PC-9 (cell line): ENCODE measurements at regions not wholly inside any gene's neighbourhood (a gene's known extent, or its start where the extent isn't known, plus 50 kb on each side); places are given as distances from the start of the nearest gene placed in this dataset.

Experiments used
- CTCF ChIP-seq: fragments of 200-600 bp; sonication (generic); conservative IDR thresholded peaks from 2 replicates; pipeline ENCODE4 v1.6.1; 2017; ENCODE audit warnings: mixed run types, antibody characterized with exemption, mild to moderate bottlenecking, moderate library complexity
- EZH2 ChIP-seq: fragments of 200-600 bp; sonication (generic); IDR thresholded peaks from 2 replicates; pipeline ENCODE4 v1.8.0; 2017; ENCODE audit warnings: antibody characterized with exemption, low read depth

- TF ChIP-seq CTCF (no peak), EZH2 (no peak)
These were observed 124.1 kb downstream of the C9orf152 start for GRCh38 chr9:110083866-110084265.
